ENCODE measurements at regions not wholly inside any gene's neighbourhood (a gene's known extent, or its start where the extent isn't known, plus 50 kb on each side); places are given as distances from the start of the nearest gene placed in this dataset.
A peak's percentile ranks its signal among the peaks of the same experiment; 100 is the strongest.

GRCh38 chr2:128495996-128496547 is 177.4 kb upstream of the HS6ST1 start:
- Histone ChIP-seq H3K27me3 (no peaks in the 10 kb centered on the region), H3K4me2 (no peak overlapping the region), H3K36me3 (peaks cover 25% of the 10 kb centered on the region; the same call in 1 of the 2 replicates), H3K27ac (no peak overlapping the region), H3K4me3 (no peak overlapping the region), H3K9me3 (peaks cover 12% of the 10 kb centered on the region; the same call in 1 of the 2 replicates), H4K20me1 (peaks cover 16% of the 10 kb centered on the region), H3K9ac (no peak overlapping the region), H3K4me1 (peaks cover 63% of the 10 kb centered on the region)
- TF ChIP-seq Cebpa-rat (IDR thresholded peaks at IDR 0.05): no peak

DNA sequence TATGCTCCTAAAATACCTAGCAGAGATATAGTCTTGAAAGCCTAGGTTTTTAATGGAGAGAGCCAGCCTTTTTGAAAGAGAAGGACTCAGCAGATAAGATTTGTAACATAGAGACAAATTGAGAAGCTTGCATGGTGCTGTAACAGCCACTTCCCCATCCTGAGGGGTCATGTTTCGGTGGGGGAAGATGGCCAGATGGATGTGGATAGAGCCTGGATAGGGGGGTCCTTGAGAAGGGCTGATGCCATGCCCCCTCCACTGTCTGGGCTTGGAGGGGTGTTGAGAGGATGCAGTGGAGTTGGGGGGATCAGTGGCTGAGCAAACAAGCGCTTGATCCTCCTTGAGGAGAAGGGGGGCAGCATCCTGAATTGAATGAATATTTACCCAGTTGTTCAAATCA is 178.0 kb upstream of the HS6ST1 start:
- H4K20me1 ChIP-seq: peaks cover 22% of the 10 kb centered on the region
- TF ChIP-seq Cebpa-rat (IDR thresholded peaks at IDR 0.05): no peak
- peaks cover 12% of the 10 kb centered on the region; the same call in 1 of the 2 replicates for H3K9me3 ChIP-seq
- H3K4me3 ChIP-seq: no peak overlapping the region
- H3K27me3 ChIP-seq: no peaks in the 10 kb centered on the region
- peaks cover 25% of the 10 kb centered on the region; the same call in 1 of the 2 replicates for H3K36me3 ChIP-seq
- no peak overlapping the region for H3K9ac ChIP-seq
- no peak overlapping the region for H3K4me2 ChIP-seq
- H3K27ac ChIP-seq: no peak overlapping the region
- peaks cover 63% of the 10 kb centered on the region for H3K4me1 ChIP-seq

DNA sequence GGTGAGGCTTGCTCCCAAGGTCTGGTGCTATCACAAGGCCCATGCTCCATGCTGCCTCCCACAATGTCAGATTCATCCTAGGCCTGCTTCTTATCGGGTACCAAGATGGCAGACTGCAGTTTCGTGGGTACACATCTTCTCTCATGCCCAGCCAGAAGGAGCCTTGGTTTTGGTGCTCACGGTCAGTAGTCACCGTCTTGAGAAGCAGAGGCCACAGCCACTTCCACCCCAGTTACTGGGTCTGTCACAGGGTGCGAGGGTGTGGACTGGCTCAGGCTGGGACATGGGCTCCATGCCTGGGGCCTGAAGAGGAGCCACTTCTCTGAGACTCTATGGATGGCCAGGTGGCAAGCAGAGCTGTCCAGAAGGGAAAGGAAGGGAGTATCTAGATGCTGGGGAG is 178.8 kb upstream of the HS6ST1 start:
- H3K9ac ChIP-seq: no peak overlapping the region
- H3K9me3 ChIP-seq: peaks cover 7% of the 10 kb centered on the region; the same call in 1 of the 2 replicates
- H3K36me3 ChIP-seq: peaks cover 17% of the 10 kb centered on the region; the same call in 1 of the 2 replicates
- H3K4me3 ChIP-seq: no peak overlapping the region
- H3K4me1 ChIP-seq: peaks cover 64% of the 10 kb centered on the region
- H3K4me2 ChIP-seq: no peak overlapping the region
- TF ChIP-seq Cebpa-rat (IDR thresholded peaks at IDR 0.05): no peak
- peaks cover 26% of the 10 kb centered on the region for H4K20me1 ChIP-seq
- no peak overlapping the region for H3K27ac ChIP-seq
- no peaks in the 10 kb centered on the region for H3K27me3 ChIP-seq

DNA sequence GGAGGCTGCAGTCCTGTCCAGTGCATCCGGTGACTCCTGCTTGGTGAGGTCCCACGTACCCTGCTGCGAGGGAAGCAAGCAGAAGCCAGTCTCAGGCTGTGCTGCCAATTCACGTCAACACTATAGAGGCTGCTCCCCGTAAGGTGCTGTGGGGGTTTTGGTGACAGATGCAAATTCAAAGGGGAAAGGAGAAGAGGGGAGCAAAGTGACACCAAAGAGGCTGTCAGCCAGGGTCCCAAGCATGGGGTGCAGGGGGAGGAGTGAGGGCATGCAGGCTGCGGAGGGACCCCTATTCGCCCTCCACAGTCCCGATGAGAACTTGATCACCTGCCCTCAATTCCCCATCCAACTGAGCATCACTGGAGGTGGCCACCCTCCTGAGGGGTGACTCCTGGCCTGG is 179.4 kb upstream of the HS6ST1 start:
- peaks cover 11% of the 10 kb centered on the region; the same call in 1 of the 2 replicates for H3K36me3 ChIP-seq
- peaks cover 71% of the 10 kb centered on the region for H3K4me1 ChIP-seq
- peaks cover under 1% of the 10 kb centered on the region; the same call in 1 of the 2 replicates for H3K9me3 ChIP-seq
- H4K20me1 ChIP-seq: peaks cover 26% of the 10 kb centered on the region
- no peak overlapping the region for H3K9ac ChIP-seq
- H3K27ac ChIP-seq: no peak overlapping the region
- no peak overlapping the region for H3K4me3 ChIP-seq
- no peak overlapping the region for H3K4me2 ChIP-seq
- no peak for TF ChIP-seq Cebpa-rat (IDR thresholded peaks at IDR 0.05)
- H3K27me3 ChIP-seq: no peaks in the 10 kb centered on the region

GRCh38 chr2:128498589-128498988 is 179.9 kb upstream of the HS6ST1 start:
- Histone ChIP-seq H3K9ac (no peak overlapping the region), H4K20me1 (peaks cover 26% of the 10 kb centered on the region), H3K4me1 (peaks cover 74% of the 10 kb centered on the region), H3K27ac (0 out of 2 replicates have a peak overlapping the region, but pooled peaks have one; percentile 3), H3K36me3 (peaks cover 9% of the 10 kb centered on the region; the same call in 1 of the 2 replicates), H3K4me2 (peak overlapping the region; percentile 78; the same call in 1 of the 2 replicates), H3K27me3 (no peaks in the 10 kb centered on the region), H3K4me3 (no peak overlapping the region), H3K9me3 (no peaks in the 10 kb centered on the region)
- no peak for TF ChIP-seq Cebpa-rat (IDR thresholded peaks at IDR 0.05)

GRCh38 chr2:128499367-128500137 is 180.9 kb upstream of the HS6ST1 start:
- H3K4me2 ChIP-seq: peak overlapping the region; percentile 78
- peaks cover 74% of the 10 kb centered on the region for H3K4me1 ChIP-seq
- peak overlapping the region; percentile 69 for H3K27ac ChIP-seq
- no peaks in the 10 kb centered on the region for H3K27me3 ChIP-seq
- H3K4me3 ChIP-seq: no peak overlapping the region
- no peaks in the 10 kb centered on the region for H3K9me3 ChIP-seq
- peaks cover 5% of the 10 kb centered on the region; the same call in 1 of the 2 replicates for H3K36me3 ChIP-seq
- peaks cover 27% of the 10 kb centered on the region for H4K20me1 ChIP-seq
- peak overlapping the region; percentile 27; the same call in 1 of the 2 replicates for H3K9ac ChIP-seq
- TF ChIP-seq Cebpa-rat (IDR thresholded peaks at IDR 0.05): no peak

DNA sequence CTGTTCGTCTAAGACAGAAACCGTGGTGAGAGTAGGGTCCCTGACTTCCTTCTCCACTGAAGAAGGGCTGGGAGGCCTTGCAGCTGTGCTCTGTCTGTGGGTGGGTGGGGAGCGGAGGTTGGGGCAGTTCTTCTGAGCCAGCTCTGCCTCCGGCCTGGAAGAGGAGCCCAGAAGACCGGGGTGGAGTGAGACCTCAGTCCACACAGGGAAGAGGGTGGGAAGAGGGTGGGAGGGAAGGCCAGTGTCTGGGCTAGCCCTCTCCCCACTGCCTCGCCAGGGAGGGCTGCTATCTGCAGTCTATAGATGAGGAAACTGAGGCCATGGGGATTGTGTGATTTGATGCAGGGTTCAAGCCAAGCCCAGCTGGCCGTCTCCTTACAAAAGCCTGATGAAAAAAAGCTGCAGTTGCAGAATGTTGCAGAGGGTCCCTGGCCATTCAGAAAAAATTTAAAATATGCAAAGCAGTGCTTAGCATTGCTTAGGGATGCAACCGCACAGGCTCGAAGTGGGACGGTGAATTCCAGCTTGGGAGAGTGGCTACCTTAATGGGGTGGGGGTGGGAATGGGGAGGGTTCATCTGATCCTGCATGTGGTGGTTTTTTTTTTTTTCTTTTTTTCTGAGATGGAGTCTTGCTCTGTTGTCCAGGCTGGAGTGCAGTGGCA is 181.6 kb upstream of the HS6ST1 start:
- Histone ChIP-seq H3K4me3 (no peak overlapping the region), H3K9ac (no peak overlapping the region), H4K20me1 (peaks cover 34% of the 10 kb centered on the region), H3K4me2 (peak overlapping the region; percentile 78), H3K27me3 (no peaks in the 10 kb centered on the region), H3K4me1 (peaks cover 74% of the 10 kb centered on the region), H3K36me3 (peaks cover 5% of the 10 kb centered on the region; the same call in 1 of the 2 replicates), H3K27ac (peak overlapping the region; percentile 69; the same call in 1 of the 2 replicates), H3K9me3 (no peaks in the 10 kb centered on the region)
- no peak for TF ChIP-seq Cebpa-rat (IDR thresholded peaks at IDR 0.05)

GRCh38 chr2:128501006-128501690 is 182.5 kb upstream of the HS6ST1 start:
- H3K9ac ChIP-seq: peak overlapping the region; percentile 54; the same call in 1 of the 2 replicates
- peaks cover 5% of the 10 kb centered on the region; the same call in 1 of the 2 replicates for H3K36me3 ChIP-seq
- H3K9me3 ChIP-seq: no peaks in the 10 kb centered on the region
- H3K27ac ChIP-seq: peak overlapping the region; percentile 56
- H4K20me1 ChIP-seq: peaks cover 35% of the 10 kb centered on the region
- no peak overlapping the region for H3K4me3 ChIP-seq
- peaks cover 82% of the 10 kb centered on the region for H3K4me1 ChIP-seq
- H3K27me3 ChIP-seq: no peaks in the 10 kb centered on the region
- H3K4me2 ChIP-seq: peak overlapping the region; percentile 78
- TF ChIP-seq Cebpa-rat (IDR thresholded peaks at IDR 0.05): no peak

- no peaks in the 10 kb centered on the region for H3K9me3 ChIP-seq
- H3K27ac ChIP-seq: peak overlapping the region; percentile 56; the same call in 1 of the 2 replicates
- H3K4me1 ChIP-seq: peaks cover 87% of the 10 kb centered on the region
- no peak overlapping the region for H3K9ac ChIP-seq
- no peaks in the 10 kb centered on the region for H3K27me3 ChIP-seq
- H4K20me1 ChIP-seq: peaks cover 35% of the 10 kb centered on the region
- no peak for TF ChIP-seq Cebpa-rat (IDR thresholded peaks at IDR 0.05)
- no peak overlapping the region for H3K4me3 ChIP-seq
- peak overlapping the region; percentile 78 for H3K4me2 ChIP-seq
- peaks cover 5% of the 10 kb centered on the region; the same call in 1 of the 2 replicates for H3K36me3 ChIP-seq
Measured at GRCh38 chr2:128501700-128502099, 183.0 kb upstream of the HS6ST1 start.

Data from BLaER1 (cell line).